CD14-positive monocyte (primary cell): ENCODE measurements at regions not wholly inside any gene's neighbourhood (a gene's known extent, or its start where the extent isn't known, plus 50 kb on each side); places are given as distances from the start of the nearest gene placed in this dataset.

Experiments
- DNase-seq, 3 donors: peaks; one replicate each; pipeline ENCODE4 v3.0.0-alpha.2; 2011 to 2022
- H2AFZ ChIP-seq: 2 replicates; pipeline ENCODE4 v1.6.0; 2012; ENCODE audit warnings: mild to moderate bottlenecking, low read depth, low read length, inconsistent platforms; ENCODE audit not compliant: insufficient read depth, poor library complexity, severe bottlenecking
- H3K27ac ChIP-seq, 2 donors: 1 replicate in 1 of 2; 2 replicates in 1 of 2; pipeline ENCODE4 v1.5.1; 2012 to 2013; ENCODE audit warnings: low read length in 2 of 2, control low read depth in 1 of 2, inconsistent platforms in 1 of 2, low read depth in 1 of 2, mild to moderate bottlenecking in 1 of 2
- H3K27me3 ChIP-seq, 2 donors: one replicate each; pipeline versions ENCODE4 v1.6.0 to v1.6.1; 2011 to 2013; ENCODE audit warnings: low read length in 2 of 2; ENCODE audit not compliant: control insufficient read depth in 2 of 2, insufficient read depth in 2 of 2
- H3K36me3 ChIP-seq, 2 donors: replicated peaks in 1 of 2; 1 replicate in 1 of 2; 2 replicates in 1 of 2; pipeline versions ENCODE4 v1.5.1 to v1.6.1; 2012 to 2013; ENCODE audit warnings: low read length in 2 of 2, control low read depth in 1 of 2, inconsistent platforms in 1 of 2, mild to moderate bottlenecking in 1 of 2; ENCODE audit not compliant: insufficient read depth in 2 of 2, control insufficient read depth in 1 of 2
- H3K4me1 ChIP-seq, 2 donors: 1 replicate in 1 of 2; 2 replicates in 1 of 2; pipeline versions ENCODE4 v1.5.1 to v1.6.1; 2012 to 2013; ENCODE audit warnings: low read length in 2 of 2, control low read depth in 1 of 2, inconsistent platforms in 1 of 2, mild to moderate bottlenecking in 1 of 2, moderate library complexity in 1 of 2; ENCODE audit not compliant: insufficient read depth in 2 of 2, control insufficient read depth in 1 of 2
- H3K4me2 ChIP-seq: replicated peaks from 2 replicates; pipeline ENCODE3; 2012; ENCODE audit warnings: low read length, moderate library complexity, mild to moderate bottlenecking; ENCODE audit not compliant: poor library complexity, severe bottlenecking; ENCODE audit errors: extremely low read depth
- H3K4me3 ChIP-seq, 3 experiments: fragments of 200-600 bp in 1 of 3; sonication (generic) in 1 of 3; replicated peaks in 1 of 3; 1 replicate in 2 of 3; 2 replicates in 1 of 3; pipeline ENCODE4 v1.5.1; 2011 to 2013; ENCODE audit warnings: low read length in 3 of 3, mild to moderate bottlenecking in 3 of 3, control low read depth in 2 of 3, low read depth in 2 of 3, inconsistent platforms in 1 of 3, moderate library complexity in 1 of 3
- H3K79me2 ChIP-seq: 2 replicates; pipeline ENCODE4 v1.6.0; 2012; ENCODE audit warnings: mild to moderate bottlenecking, control low read depth, inconsistent platforms, low read length, moderate library complexity; ENCODE audit not compliant: insufficient read depth
- H3K9ac ChIP-seq: 2 replicates; pipeline ENCODE4 v1.6.0; 2017; ENCODE audit warnings: low read length, mild to moderate bottlenecking; ENCODE audit not compliant: insufficient read depth, poor library complexity, severe bottlenecking
- H3K9me3 ChIP-seq, 2 donors: replicated peaks in 1 of 2; 1 replicate in 1 of 2; 2 replicates in 1 of 2; pipeline versions ENCODE4 v1.5.1 to v1.6.1; 2012 to 2013; ENCODE audit warnings: low read length in 2 of 2, control low read depth in 1 of 2; ENCODE audit not compliant: control insufficient read depth in 1 of 2, insufficient read depth in 1 of 2
- H4K20me1 ChIP-seq: 2 replicates; pipeline ENCODE4 v1.6.0; 2012; ENCODE audit warnings: mild to moderate bottlenecking, low read length, control low read depth, moderate library complexity; ENCODE audit not compliant: insufficient read depth
- H3K27ac Mint-ChIP-seq, 7 donors: one replicate each; pipeline ENCODE4 v1.8.0; 2020; ENCODE audit warnings: mild to moderate bottlenecking in 7 of 7, mixed read lengths in 7 of 7, moderate library complexity in 6 of 7, inconsistent platforms in 2 of 7
- H3K27me3 Mint-ChIP-seq, 3 donors: one replicate each; pipeline ENCODE4 v1.8.0; 2021 to 2022; ENCODE audit warnings: low read depth in 3 of 3, mild to moderate bottlenecking in 3 of 3, mixed read lengths in 3 of 3, moderate library complexity in 3 of 3, inconsistent platforms in 1 of 3
- H3K36me3 Mint-ChIP-seq, 2 donors: one replicate each; pipeline ENCODE4 v1.8.0; 2020; ENCODE audit warnings: mixed read lengths in 2 of 2, inconsistent platforms in 1 of 2, mild to moderate bottlenecking in 1 of 2
- H3K4me1 Mint-ChIP-seq: one replicate; pipeline ENCODE4 v1.8.0; 2020; ENCODE audit warnings: mild to moderate bottlenecking, mixed read lengths
- H3K4me3 Mint-ChIP-seq, 2 donors: one replicate each; pipeline ENCODE4 v1.8.0; 2020; ENCODE audit warnings: mild to moderate bottlenecking in 2 of 2, mixed read lengths in 2 of 2, moderate library complexity in 1 of 2
- H3K9me3 Mint-ChIP-seq, 7 donors: one replicate each; pipeline ENCODE4 v1.8.0; 2020 to 2022; ENCODE audit warnings: mixed read lengths in 7 of 7, mild to moderate bottlenecking in 6 of 7, moderate library complexity in 6 of 7, inconsistent platforms in 2 of 7
- WGBS: methylation state at CpG from one replicate; pipeline ENCODE4 v1.1.5; 2013; ENCODE audit warnings: missing lambda C conversion rate; ENCODE audit not compliant: insufficient coverage; 5-methylcytosine and 5-hydroxymethylcytosine counted together
- intact Hi-C, 2 donors: fragments of 100-400 bp; cut with micrococcal nuclease; formaldehyde crosslinking; loops; one replicate each; pipeline versions ENCODE4 v1.15.0 to v1.15.1; 2023
- TF ChIP-seq, protein P1 (sequence below): fragments of 200-600 bp; IDR thresholded peaks from one replicate; pipeline ENCODE4 v1.8.0; 2022; ENCODE audit warnings: antibody characterized with exemption, mild to moderate bottlenecking

DNA sequence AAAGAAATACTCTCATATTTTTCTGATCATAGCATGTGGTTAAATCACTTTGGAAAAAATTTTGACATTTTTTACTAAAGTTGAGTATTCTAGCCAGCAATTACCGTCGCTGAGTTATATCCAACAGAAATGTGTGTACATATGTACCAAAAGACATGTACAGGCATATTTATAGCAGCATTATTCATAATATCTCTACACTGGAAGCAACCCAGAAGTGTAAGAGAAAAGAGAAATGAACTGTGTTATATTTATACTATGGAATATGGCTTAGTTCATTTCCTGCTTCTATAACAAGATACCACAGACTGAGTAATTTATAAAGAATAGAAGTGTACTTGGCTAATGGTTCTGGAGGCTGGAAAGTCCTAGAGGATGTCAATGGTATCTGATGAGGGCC, 474.0 kb upstream of the GJE1 start:
- intact Hi-C loops = no loop called here
- Mint-ChIP-seq H3K36me3 (no peaks in the 10 kb centered on the region), H3K27me3 (no peaks in the 10 kb centered on the region), H3K9me3 (peaks cover 0 to 7% (median 0%) of the 10 kb centered on the region in 7 donors), H3K4me3 (no peak overlapping the region), H3K27ac (no peak overlapping the region), H3K4me1 (no peaks in the 10 kb centered on the region)
- Histone ChIP-seq H3K9ac (no peak overlapping the region), H2AFZ (no peak overlapping the region), H3K36me3 (no peaks in the 10 kb centered on the region), H3K27me3 (no peaks in the 10 kb centered on the region), H3K9me3 (peaks cover 0 to 3% of the 10 kb centered on the region in 2 donors), H3K79me2 (no peaks in the 10 kb centered on the region), H3K4me2 (no peak overlapping the region), H3K27ac (no peak overlapping the region), H3K4me3 (no peak overlapping the region), H3K4me1 (no peaks in the 10 kb centered on the region), H4K20me1 (no peaks in the 10 kb centered on the region)
- no peak for DNase-seq
- TF ChIP-seq, protein P1, sequence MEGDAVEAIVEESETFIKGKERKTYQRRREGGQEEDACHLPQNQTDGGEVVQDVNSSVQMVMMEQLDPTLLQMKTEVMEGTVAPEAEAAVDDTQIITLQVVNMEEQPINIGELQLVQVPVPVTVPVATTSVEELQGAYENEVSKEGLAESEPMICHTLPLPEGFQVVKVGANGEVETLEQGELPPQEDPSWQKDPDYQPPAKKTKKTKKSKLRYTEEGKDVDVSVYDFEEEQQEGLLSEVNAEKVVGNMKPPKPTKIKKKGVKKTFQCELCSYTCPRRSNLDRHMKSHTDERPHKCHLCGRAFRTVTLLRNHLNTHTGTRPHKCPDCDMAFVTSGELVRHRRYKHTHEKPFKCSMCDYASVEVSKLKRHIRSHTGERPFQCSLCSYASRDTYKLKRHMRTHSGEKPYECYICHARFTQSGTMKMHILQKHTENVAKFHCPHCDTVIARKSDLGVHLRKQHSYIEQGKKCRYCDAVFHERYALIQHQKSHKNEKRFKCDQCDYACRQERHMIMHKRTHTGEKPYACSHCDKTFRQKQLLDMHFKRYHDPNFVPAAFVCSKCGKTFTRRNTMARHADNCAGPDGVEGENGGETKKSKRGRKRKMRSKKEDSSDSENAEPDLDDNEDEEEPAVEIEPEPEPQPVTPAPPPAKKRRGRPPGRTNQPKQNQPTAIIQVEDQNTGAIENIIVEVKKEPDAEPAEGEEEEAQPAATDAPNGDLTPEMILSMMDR = no peak
- no CpG with 5 or more reads among the region's 2 CpGs for WGBS

- no CpG with 5 or more reads among the region's 1 CpG for WGBS
- Histone ChIP-seq H3K27me3 (no peaks in the 10 kb centered on the region), H3K79me2 (no peaks in the 10 kb centered on the region), H3K4me2 (no peak overlapping the region), H3K4me1 (no peaks in the 10 kb centered on the region), H3K9ac (no peak overlapping the region), H2AFZ (no peak overlapping the region), H3K36me3 (no peaks in the 10 kb centered on the region), H3K4me3 (no peak overlapping the region), H3K9me3 (peaks cover 0 to 3% of the 10 kb centered on the region in 2 donors), H4K20me1 (no peaks in the 10 kb centered on the region), H3K27ac (no peak overlapping the region)
- TF ChIP-seq, protein P1 = no peak
- no peaks in the 10 kb centered on the region for H3K4me1 Mint-ChIP-seq
- H3K36me3 Mint-ChIP-seq = no peaks in the 10 kb centered on the region
- no peak for DNase-seq
- H3K27me3 Mint-ChIP-seq = no peaks in the 10 kb centered on the region
- intact Hi-C loops = no loop called here
- H3K9me3 Mint-ChIP-seq = peaks cover 0 to 7% (median 0%) of the 10 kb centered on the region in 7 donors
- no peak overlapping the region for H3K4me3 Mint-ChIP-seq
- H3K27ac Mint-ChIP-seq = no peak overlapping the region
Observed at GRCh38 chr6:141657812-141658211, 474.9 kb upstream of the GJE1 start.
